HAP-1 (cell line): ENCODE measurements at regions not wholly inside any gene's neighbourhood (a gene's known extent, or its start where the extent isn't known, plus 50 kb on each side); places are given as distances from the start of the nearest gene placed in this dataset.
"Not testable (repeated sequence)": the region's sequence is repeated elsewhere in the genome, so short reads cannot be mapped to it uniquely, and the experiment has no call there.

ENCODE experiments used
- DNase-seq, 2 experiments: peaks; one replicate each; pipeline ENCODE4 v3.0.0-alpha.2; 2016 to 2020; ENCODE audit warnings: low spot score in 2 of 2
- H3K27me3 ChIP-seq: fragments of 250-450 bp; sonication (Bioruptor Pico); 2 replicates; pipeline ENCODE4 v1.5.1; 2020; ENCODE audit warnings: low read depth, mild to moderate bottlenecking, moderate library complexity
- H3K36me3 ChIP-seq: fragments of 250-450 bp; sonication (Bioruptor Pico); replicated peaks from 2 replicates; pipeline ENCODE4 v1.5.1; 2020; ENCODE audit warnings: mild to moderate bottlenecking
- H3K4me1 ChIP-seq: fragments of 250-450 bp; sonication (Bioruptor Pico); 2 replicates; pipeline ENCODE4 v1.5.1; 2020; ENCODE audit warnings: mild to moderate bottlenecking
- H3K4me3 ChIP-seq: fragments of 250-450 bp; sonication (Bioruptor Pico); 2 replicates; pipeline ENCODE4 v1.5.1; 2020; ENCODE audit warnings: mild to moderate bottlenecking, moderate library complexity
- H3K9me3 ChIP-seq: fragments of 250-450 bp; sonication (Bioruptor Pico); 2 replicates; pipeline ENCODE4 v1.5.1; 2020; ENCODE audit warnings: mild to moderate bottlenecking, moderate library complexity
- in situ Hi-C: fragments of 300-500 bp; cut with MboI; formaldehyde crosslinking; loops from 3 replicates; pipeline ENCODE4 v1.14.3; 2020; ENCODE audit warnings: low sequenced_read_pairs, inconsistent platforms, mixed read lengths

DNA sequence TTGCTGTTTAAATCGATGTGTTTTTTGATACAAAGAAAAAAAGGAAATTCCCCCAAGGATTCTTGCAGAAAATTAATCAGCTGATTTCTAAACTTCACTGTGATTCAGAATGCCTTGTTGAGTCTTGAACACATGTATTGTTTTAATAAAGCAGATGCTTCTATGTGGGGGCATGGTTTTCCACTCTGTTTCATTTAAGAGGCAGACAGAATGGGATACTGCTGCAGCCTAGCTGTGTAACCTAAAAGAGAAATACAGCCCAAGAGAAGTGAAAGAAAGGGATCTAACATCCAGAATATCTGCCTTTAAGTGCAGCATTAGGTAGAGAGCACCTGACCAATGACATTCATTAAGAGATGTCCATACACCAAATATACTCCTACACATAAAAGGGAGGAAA lies 365.1 kb upstream of the CCNH start:
- no peaks in the 10 kb centered on the region for H3K27me3 ChIP-seq
- H3K4me3 ChIP-seq: no peak overlapping the region
- in situ Hi-C loops: loop anchor here (25.0 kb wide), 1 partner anchor 359 kb away; no protein-coding TSS in a partner anchor
- H3K36me3 ChIP-seq: no peaks in the 10 kb centered on the region
- H3K4me1 ChIP-seq: peaks cover 12% of the 10 kb centered on the region
- H3K9me3 ChIP-seq: no peaks in the 10 kb centered on the region
- DNase-seq: no peak

DNA sequence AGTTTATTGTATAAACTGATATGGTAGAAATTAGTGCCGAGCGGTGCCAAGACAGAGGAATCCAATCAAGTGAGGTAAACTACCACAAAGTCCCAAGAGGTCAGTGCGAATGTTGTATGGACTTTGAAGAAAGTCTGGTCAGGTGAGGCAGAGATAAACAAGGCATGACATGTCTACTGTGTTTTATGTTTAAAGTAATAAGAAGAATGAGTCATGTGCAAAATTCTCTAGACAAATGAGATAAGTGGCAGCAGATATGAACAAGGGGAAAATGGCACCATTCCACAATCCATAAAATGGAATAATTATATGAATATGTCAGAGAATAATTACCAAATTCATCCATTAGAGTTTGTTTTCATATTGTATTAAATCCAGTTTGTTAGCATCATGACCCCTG lies 364.1 kb upstream of the CCNH start:
- H3K4me3 ChIP-seq: no peak overlapping the region
- peaks cover 9% of the 10 kb centered on the region for H3K4me1 ChIP-seq
- H3K27me3 ChIP-seq: no peaks in the 10 kb centered on the region
- H3K9me3 ChIP-seq: no peaks in the 10 kb centered on the region
- in situ Hi-C loops: loop anchor here (25.0 kb wide), 1 partner anchor 361 kb away; no protein-coding TSS in a partner anchor
- no peak for DNase-seq
- H3K36me3 ChIP-seq: no peaks in the 10 kb centered on the region

GRCh38 chr5:87776302-87776701 lies 363.6 kb upstream of the CCNH start:
- H3K36me3 ChIP-seq, H3K4me3 ChIP-seq, H3K27me3 ChIP-seq, DNase-seq, H3K9me3 ChIP-seq, H3K4me1 ChIP-seq: not testable (repeated sequence)
- in situ Hi-C loops: loop anchor here (25.0 kb wide), 1 partner anchor 361 kb away; no protein-coding TSS in a partner anchor

DNA sequence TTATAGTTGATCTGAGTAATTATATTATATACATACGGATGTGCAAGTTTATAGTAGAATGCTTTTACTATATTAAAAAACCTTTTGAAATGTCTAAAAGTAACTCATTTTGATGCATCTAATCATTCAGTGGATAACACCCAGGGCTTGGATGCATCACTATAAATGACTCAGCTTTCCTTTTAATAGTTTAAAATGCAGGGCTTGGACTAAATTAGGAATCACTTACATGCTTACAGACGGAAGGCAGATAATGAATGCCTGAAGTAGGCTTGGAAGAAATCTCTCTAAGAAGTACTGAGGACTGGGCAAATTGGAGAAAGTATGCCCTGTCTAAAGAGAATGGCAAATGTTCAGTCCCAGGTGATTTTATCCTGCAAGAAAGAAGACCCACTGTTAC lies 362.5 kb upstream of the CCNH start:
- in situ Hi-C loops: loop anchor here (25.0 kb wide), 1 partner anchor 362 kb away; no protein-coding TSS in a partner anchor
- Histone ChIP-seq H3K27me3 (no peaks in the 10 kb centered on the region), H3K4me3 (no peak overlapping the region), H3K36me3 (no peaks in the 10 kb centered on the region), H3K9me3 (no peaks in the 10 kb centered on the region), H3K4me1 (no peaks in the 10 kb centered on the region)
- DNase-seq: no peak

DNA sequence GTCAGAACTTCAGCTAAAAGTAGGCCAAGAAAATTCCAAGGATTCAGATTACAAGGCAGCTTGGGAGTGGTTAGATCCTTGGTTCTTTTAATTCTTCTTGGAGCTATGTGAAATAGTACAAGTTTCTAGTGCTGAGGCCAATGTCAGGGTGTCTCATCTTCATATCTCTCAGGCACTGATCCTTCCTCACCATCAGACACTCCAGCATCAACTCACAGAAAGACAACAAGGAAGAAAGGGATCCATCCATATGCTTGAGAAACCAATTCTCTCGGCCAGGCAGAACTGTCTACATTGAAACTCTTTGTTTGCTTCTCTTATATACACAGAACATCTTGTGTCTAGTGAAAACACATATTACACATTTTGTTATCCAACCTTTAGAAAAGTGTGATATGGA lies 362.1 kb upstream of the CCNH start:
- H3K4me1 ChIP-seq: no peaks in the 10 kb centered on the region
- no peak overlapping the region for H3K4me3 ChIP-seq
- DNase-seq: no peak
- no peaks in the 10 kb centered on the region for H3K9me3 ChIP-seq
- no peaks in the 10 kb centered on the region for H3K27me3 ChIP-seq
- no peaks in the 10 kb centered on the region for H3K36me3 ChIP-seq
- in situ Hi-C loops: loop anchor here (25.0 kb wide), 1 partner anchor 362 kb away; no protein-coding TSS in a partner anchor

GRCh38 chr5:87770601-87771121 lies 357.9 kb upstream of the CCNH start:
- Histone ChIP-seq H3K36me3 (no peaks in the 10 kb centered on the region), H3K27me3 (no peaks in the 10 kb centered on the region), H3K4me3 (no peak overlapping the region), H3K4me1 (no peaks in the 10 kb centered on the region), H3K9me3 (no peaks in the 10 kb centered on the region)
- in situ Hi-C loops: no loop called here
- DNase-seq: peak in 1 of 2 experiments; percentile 8

DNA sequence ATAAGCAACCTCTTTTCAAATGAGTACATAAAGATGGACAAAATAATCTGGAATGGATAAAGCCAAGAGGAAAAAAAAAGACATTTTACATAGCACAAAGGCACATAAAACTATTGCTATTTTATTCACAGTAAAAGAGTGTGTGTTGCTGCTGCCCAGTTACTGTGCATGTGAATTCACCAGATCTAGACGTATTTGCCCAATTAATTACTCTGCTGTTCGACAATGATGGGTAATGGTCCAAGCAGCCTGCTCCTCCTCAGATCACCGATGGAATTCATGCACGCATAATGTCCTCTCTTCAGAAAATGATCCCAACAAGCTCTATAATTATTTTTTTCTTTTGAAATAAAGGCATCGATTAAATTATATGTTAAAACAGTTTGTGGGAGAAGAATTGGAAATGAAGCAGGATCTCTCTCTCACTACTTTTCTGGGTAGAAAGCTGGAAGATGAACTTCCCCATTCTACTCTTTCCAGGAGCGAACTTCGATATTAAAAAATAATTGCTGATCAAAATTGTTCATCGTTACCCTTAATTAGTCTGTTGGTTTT lies 357.4 kb upstream of the CCNH start:
- H3K36me3 ChIP-seq: no peaks in the 10 kb centered on the region
- H3K9me3 ChIP-seq: no peaks in the 10 kb centered on the region
- in situ Hi-C loops: no loop called here
- H3K4me1 ChIP-seq: no peaks in the 10 kb centered on the region
- H3K4me3 ChIP-seq: no peak overlapping the region
- H3K27me3 ChIP-seq: no peaks in the 10 kb centered on the region
- no peak for DNase-seq

- DNase-seq: no peak
- no peaks in the 10 kb centered on the region for H3K4me1 ChIP-seq
- no peaks in the 10 kb centered on the region for H3K36me3 ChIP-seq
- H3K4me3 ChIP-seq: no peak overlapping the region
- in situ Hi-C loops: no loop called here
- no peaks in the 10 kb centered on the region for H3K9me3 ChIP-seq
- H3K27me3 ChIP-seq: no peaks in the 10 kb centered on the region
Observed at GRCh38 chr5:87769157-87769556, 356.4 kb upstream of the CCNH start.

GRCh38 chr5:87768190-87768589 lies 355.5 kb upstream of the CCNH start:
- no peak for DNase-seq
- Histone ChIP-seq H3K4me1 (no peaks in the 10 kb centered on the region), H3K27me3 (no peaks in the 10 kb centered on the region), H3K36me3 (no peaks in the 10 kb centered on the region), H3K4me3 (no peak overlapping the region), H3K9me3 (no peaks in the 10 kb centered on the region)
- in situ Hi-C loops: no loop called here

DNA sequence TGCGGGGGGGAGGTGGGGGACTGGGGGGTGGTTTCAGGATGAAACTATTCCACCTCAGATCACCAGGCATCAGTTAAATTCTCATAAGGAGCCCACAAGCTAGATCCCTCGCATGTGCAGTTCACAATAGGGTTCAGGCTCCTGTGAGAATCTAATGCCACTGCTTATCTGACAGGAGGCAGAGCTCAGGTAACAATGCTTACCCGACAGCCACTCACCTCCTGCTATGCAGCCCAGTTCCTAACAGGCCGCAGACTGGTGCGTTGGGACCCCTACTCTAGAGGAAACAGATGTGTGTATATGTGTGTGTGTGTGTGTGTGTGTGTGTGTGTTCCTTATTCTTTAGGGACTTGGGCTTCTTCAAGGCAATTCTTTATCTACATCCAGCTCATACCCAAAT lies 352.3 kb upstream of the CCNH start:
- Histone ChIP-seq H3K9me3 (no peaks in the 10 kb centered on the region), H3K4me1 (no peaks in the 10 kb centered on the region), H3K27me3 (no peaks in the 10 kb centered on the region), H3K36me3 (no peaks in the 10 kb centered on the region), H3K4me3 (no peak overlapping the region)
- DNase-seq: no peak
- in situ Hi-C loops: no loop called here

DNA sequence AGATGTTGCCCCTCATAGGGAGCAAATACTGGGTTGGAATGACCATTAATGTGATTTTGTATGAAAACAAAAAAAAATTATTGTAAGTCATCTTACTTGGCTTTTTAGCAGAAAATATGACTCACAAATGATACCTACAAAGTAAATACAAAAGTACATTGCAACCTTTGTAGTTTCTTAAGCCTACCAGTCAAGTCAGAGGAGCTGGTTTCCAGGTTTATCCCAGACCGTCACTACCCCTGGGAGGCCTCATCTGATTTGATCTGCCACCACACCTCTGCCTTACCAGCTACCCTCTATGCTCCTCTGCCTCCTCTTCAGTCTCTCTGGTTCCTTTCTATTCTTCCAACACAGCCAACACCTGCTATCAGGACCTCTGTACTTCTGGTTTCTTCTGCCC lies 349.9 kb upstream of the CCNH start:
- in situ Hi-C loops: no loop called here
- H3K4me3 ChIP-seq: no peak overlapping the region
- H3K27me3 ChIP-seq: no peaks in the 10 kb centered on the region
- no peaks in the 10 kb centered on the region for H3K4me1 ChIP-seq
- no peak for DNase-seq
- H3K9me3 ChIP-seq: no peaks in the 10 kb centered on the region
- H3K36me3 ChIP-seq: no peaks in the 10 kb centered on the region

GRCh38 chr5:87756951-87757350 lies 344.2 kb upstream of the CCNH start:
- DNase-seq: no peak
- no peaks in the 10 kb centered on the region for H3K36me3 ChIP-seq
- H3K9me3 ChIP-seq: no peaks in the 10 kb centered on the region
- in situ Hi-C loops: loop anchor here (10.0 kb wide), 1 partner anchor 212 kb away; no protein-coding TSS in a partner anchor
- H3K27me3 ChIP-seq: no peaks in the 10 kb centered on the region
- no peak overlapping the region for H3K4me3 ChIP-seq
- H3K4me1 ChIP-seq: peaks cover 18% of the 10 kb centered on the region

DNA sequence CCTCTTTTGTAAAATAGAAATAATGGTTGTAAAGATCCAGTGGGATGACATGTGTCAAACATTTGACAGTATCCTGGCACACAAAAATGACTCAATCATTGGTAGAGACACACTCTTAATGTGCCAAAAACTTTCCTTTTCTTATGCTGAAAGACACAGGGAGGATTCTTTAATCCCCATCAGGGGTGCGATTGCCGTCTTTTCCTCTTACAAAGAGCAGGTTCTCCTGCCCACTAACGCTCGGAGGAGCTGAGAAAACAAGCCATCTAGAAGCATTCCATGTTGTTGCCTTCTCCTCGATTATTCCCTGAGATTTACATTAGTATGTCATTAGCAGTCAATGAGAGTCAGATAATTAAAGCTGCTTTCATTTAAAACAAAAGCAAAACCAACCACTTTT lies 342.6 kb upstream of the CCNH start:
- peaks cover 18% of the 10 kb centered on the region for H3K4me1 ChIP-seq
- DNase-seq: peak; percentile 22 to 29
- in situ Hi-C loops: loop anchor here (10.0 kb wide), 1 partner anchor 211 kb away; no protein-coding TSS in a partner anchor
- no peaks in the 10 kb centered on the region for H3K27me3 ChIP-seq
- no peak overlapping the region for H3K4me3 ChIP-seq
- no peaks in the 10 kb centered on the region for H3K9me3 ChIP-seq
- H3K36me3 ChIP-seq: no peaks in the 10 kb centered on the region

GRCh38 chr5:87754009-87754757 lies 341.5 kb upstream of the CCNH start:
- Histone ChIP-seq H3K4me3 (no peak overlapping the region), H3K4me1 (peaks cover 18% of the 10 kb centered on the region), H3K27me3 (no peaks in the 10 kb centered on the region), H3K9me3 (no peaks in the 10 kb centered on the region), H3K36me3 (no peaks in the 10 kb centered on the region)
- peak; percentile 67 to 92 for DNase-seq
- in situ Hi-C loops: loop anchor here (10.0 kb wide), 1 partner anchor 209 kb away; no protein-coding TSS in a partner anchor
